OCI-LY7 (cell line): ENCODE measurements at regions not wholly inside any gene's neighbourhood (a gene's known extent, or its start where the extent isn't known, plus 50 kb on each side); places are given as distances from the start of the nearest gene placed in this dataset.

Source experiments
- BruUV-seq: library from RNA; stranded (reverse); fragments of 400-500 nt; replicated peaks from 2 replicates; lab custom pipeline; 2021; lab: Mats Ljungman, UMichigan
- CTCF ChIA-PET: fragments of 300-600 bp; sonication (Branson Sonifier 250); formaldehyde crosslinking; loops from one replicate; lab custom pipeline; 2022; ENCODE audit warnings: antibody characterized with exemption; ENCODE audit not compliant: unreplicated experiment; lab: Charles Lee
- POLR2A ChIA-PET: fragments of 300-600 bp; sonication (Branson Sonifier 250); formaldehyde crosslinking; loops from one replicate; lab custom pipeline; 2022; ENCODE audit warnings: antibody characterized with exemption; lab: Charles Lee
- DNase-seq: peaks from one replicate; pipeline ENCODE4 v3.0.0-alpha.2; 2015; ENCODE audit warnings: low spot score
- H2AFZ ChIP-seq: fragments of 200-600 bp; sonication (generic), shearing (Covaris generic); 2 replicates; pipeline ENCODE4 v1.6.1; 2014; ENCODE audit warnings: mild to moderate bottlenecking, antibody characterized with exemption, low read length, moderate library complexity
- H3K27ac ChIP-seq: fragments of 200-600 bp; sonication (generic); 2 replicates; pipeline ENCODE4 v1.5.1; 2014; ENCODE audit warnings: mixed run types, low read depth, mild to moderate bottlenecking, moderate library complexity, low read length, inconsistent platforms; ENCODE audit not compliant: poor library complexity, severe bottlenecking
- H3K36me3 ChIP-seq: fragments of 200-600 bp; sonication (generic); 2 replicates; pipeline ENCODE4 v1.6.1; 2014; ENCODE audit warnings: mild to moderate bottlenecking, antibody characterized with exemption, low read length, moderate library complexity, mixed read lengths; ENCODE audit not compliant: insufficient read depth
- H3K4me1 ChIP-seq: fragments of 200-600 bp; sonication (generic); 2 replicates; pipeline ENCODE4 v1.5.1; 2014; ENCODE audit warnings: mild to moderate bottlenecking, low read length; ENCODE audit not compliant: insufficient read depth, poor library complexity, severe bottlenecking
- H3K4me2 ChIP-seq: fragments of 200-600 bp; sonication (generic); 2 replicates; pipeline ENCODE4 v1.6.1; 2014; ENCODE audit warnings: mild to moderate bottlenecking, low read length
- H3K4me3 ChIP-seq: fragments of 200-600 bp; sonication (generic); 2 replicates; pipeline ENCODE4 v1.5.1; 2014; ENCODE audit warnings: mild to moderate bottlenecking, low read depth, low read length; ENCODE audit not compliant: poor library complexity, severe bottlenecking
- H3K79me2 ChIP-seq: fragments of 200-600 bp; sonication (generic); 2 replicates; pipeline ENCODE4 v1.6.1; 2016; ENCODE audit warnings: low read depth, mild to moderate bottlenecking, low read length, moderate library complexity, mixed read lengths; ENCODE audit not compliant: insufficient read depth
- H3K9me2 ChIP-seq: fragments of 200-600 bp; sonication (generic); 2 replicates; pipeline ENCODE4 v1.6.1; 2016; ENCODE audit warnings: mild to moderate bottlenecking, low read length, mixed read lengths; ENCODE audit not compliant: insufficient read depth
- H3K9me3 ChIP-seq: fragments of 200-600 bp; sonication (generic); 2 replicates; pipeline ENCODE4 v1.6.1; 2014; ENCODE audit warnings: mild to moderate bottlenecking, mixed run types, low read length, mixed read lengths
- H4K20me1 ChIP-seq: fragments of 200-600 bp; sonication (generic); 2 replicates; pipeline ENCODE4 v1.6.1; 2014; ENCODE audit warnings: mild to moderate bottlenecking, antibody characterized with exemption, low read length, moderate library complexity, mixed read lengths; ENCODE audit not compliant: insufficient read depth
- CTCF ChIP-seq: fragments of 200-600 bp; sonication (generic); conservative IDR thresholded peaks from 2 replicates; pipeline ENCODE4 v1.5.1; 2014; ENCODE audit warnings: mild to moderate bottlenecking, antibody characterized with exemption, low read length, moderate library complexity, mixed read lengths
- EZH2phosphoT487 ChIP-seq: fragments of 200-600 bp; sonication (generic); IDR thresholded peaks from 2 replicates; pipeline ENCODE4 v1.6.1; 2018; ENCODE audit warnings: low read depth, borderline replicate concordance, mild to moderate bottlenecking, mixed run types, antibody characterized with exemption, low read length, moderate library complexity, mixed read lengths
- intact Hi-C: fragments of 100-400 bp; cut with micrococcal nuclease; formaldehyde crosslinking; loops from one replicate; pipeline ENCODE4 v1.10.0; 2022; ENCODE audit not compliant: unreplicated experiment

- Histone ChIP-seq H3K4me1 (no peaks in the 10 kb centered on the region), H3K4me3 (no peak overlapping the region), H3K4me2 (no peak overlapping the region), H3K36me3 (no peaks in the 10 kb centered on the region), H3K27ac (no peak overlapping the region), H3K79me2 (no peaks in the 10 kb centered on the region), H4K20me1 (no peaks in the 10 kb centered on the region), H3K9me2 (no peaks in the 10 kb centered on the region), H3K9me3 (no peaks in the 10 kb centered on the region), H2AFZ (no peak overlapping the region)
- DNase-seq, result no peak
- intact Hi-C loops, result no loop called here
- no peak for TF ChIP-seq EZH2phosphoT487
- no peak for TF ChIP-seq CTCF
- no TSS peak for BruUV-seq
- CTCF ChIA-PET, result no interaction called here
- POLR2A ChIA-PET, result no interaction called here
These were observed 174.6 kb downstream of the SPRY2 start for GRCh38 chr13:80166352-80166751.

GRCh38 chr13:80164462-80164861 is 176.5 kb downstream of the SPRY2 start:
- DNase-seq, result no peak
- Histone ChIP-seq H3K4me2 (no peak overlapping the region), H3K9me3 (no peaks in the 10 kb centered on the region), H2AFZ (no peak overlapping the region), H3K4me1 (no peaks in the 10 kb centered on the region), H4K20me1 (no peaks in the 10 kb centered on the region), H3K79me2 (no peaks in the 10 kb centered on the region), H3K9me2 (no peaks in the 10 kb centered on the region), H3K36me3 (no peaks in the 10 kb centered on the region), H3K4me3 (no peak overlapping the region), H3K27ac (no peak overlapping the region)
- ChIA-PET POLR2A (no interaction called here), CTCF (no interaction called here)
- no TSS peak for BruUV-seq
- TF ChIP-seq EZH2phosphoT487 (no peak), CTCF (no peak)
- intact Hi-C loops, result no loop called here

- H3K4me2 ChIP-seq, result no peak overlapping the region
- no peak for DNase-seq
- H3K27ac ChIP-seq, result no peak overlapping the region
- BruUV-seq, result no TSS peak
- CTCF ChIA-PET, result no interaction called here
- no peaks in the 10 kb centered on the region for H4K20me1 ChIP-seq
- H3K79me2 ChIP-seq, result no peaks in the 10 kb centered on the region
- no peaks in the 10 kb centered on the region for H3K4me1 ChIP-seq
- intact Hi-C loops, result no loop called here
- no peak overlapping the region for H2AFZ ChIP-seq
- H3K9me3 ChIP-seq, result no peaks in the 10 kb centered on the region
- no peaks in the 10 kb centered on the region for H3K9me2 ChIP-seq
- TF ChIP-seq EZH2phosphoT487 (no peak), CTCF (no peak)
- H3K4me3 ChIP-seq, result no peak overlapping the region
- POLR2A ChIA-PET, result no interaction called here
- H3K36me3 ChIP-seq, result no peaks in the 10 kb centered on the region
These were observed 179.0 kb downstream of the SPRY2 start for GRCh38 chr13:80161896-80162295.
